ENCODE measurements at regions not wholly inside any gene's neighbourhood (a gene's known extent, or its start where the extent isn't known, plus 50 kb on each side); places are given as distances from the start of the nearest gene placed in this dataset.

GRCh38 chr1:196078691-196079090, 529.5 kb downstream of the KCNT2 start:
- peak; percentile 83 for FAIRE-seq
- Histone ChIP-seq H3K4me2 (peak overlapping the region; percentile 45; the same call in 2 of the 3 replicates), H3K9me3 (no peaks in the 10 kb centered on the region), H3K27ac (peak overlapping the region; percentile 58 to 63), H3K4me3 (no peak overlapping the region), H3K4me1 (peaks cover 17% of the 10 kb centered on the region)
- ChIA-PET CTCF (no interaction called here), POLR2A (no interaction called here)
- WGBS (ENCODE audit: missing lambda C conversion rate): 71% methylated on average over 3 of the region's 3 CpGs
- DNase-seq (ENCODE audit: low read depth in 1 of 2, low spot score in 1 of 2): peak; percentile 9 to 52
- peak; percentile 98 for TF ChIP-seq MAFK (IDR thresholded peaks at IDR 0.05; ENCODE audit: partially characterized antibody)
- peak; percentile 98 for TF ChIP-seq NFE2L2 (conservative IDR thresholded peaks at IDR 0.05; ENCODE audit: low read length)
- no peak for TF ChIP-seq ZFP36 (IDR thresholded peaks at IDR 0.05; ENCODE audit: borderline replicate concordance, partially characterized antibody)
- ATAC-seq: no peak

GRCh38 chr1:196075621-196076020, 532.6 kb downstream of the KCNT2 start:
- no peak overlapping the region for H3K4me3 ChIP-seq
- ATAC-seq (no peak), FAIRE-seq (no peak), DNase-seq (ENCODE audit: low read depth in 1 of 2, low spot score in 1 of 2) (no peak)
- TF ChIP-seq ZFP36 (IDR thresholded peaks at IDR 0.05; ENCODE audit: borderline replicate concordance, partially characterized antibody) (no peak), USF2 (IDR thresholded peaks at IDR 0.05) (no peak), NR3C1 (IDR thresholded peaks at IDR 0.05) (no peak), CTCF (IDR thresholded peaks at IDR 0.05) (no peak), RFX5 (IDR thresholded peaks at IDR 0.05) (no peak), RARB (CRISPR knock-in tag; IDR thresholded peaks at IDR 0.05) (no peak), SREBF2 (IDR thresholded peaks at IDR 0.05) (no peak), NFE2L2 (conservative IDR thresholded peaks at IDR 0.05; ENCODE audit: low read length) (no peak), HMGXB4 (CRISPR knock-in tag; IDR thresholded peaks at IDR 0.05; ENCODE audit: borderline replicate concordance) (no peak), REST (IDR thresholded peaks at IDR 0.05) (no peak), MAZ (IDR thresholded peaks at IDR 0.05; ENCODE audit: borderline replicate concordance, low read depth, low read length) (no peak), TFCP2L1 (CRISPR knock-in tag; IDR thresholded peaks at IDR 0.05) (no peak), PHF8 (IDR thresholded peaks at IDR 0.05; ENCODE audit: borderline replicate concordance, low read depth) (no peak), POLR2A (IDR thresholded peaks at IDR 0.05; ENCODE audit: low read length) (no peak), CHD2 (IDR thresholded peaks at IDR 0.05; ENCODE audit: low read length, partially characterized antibody) (no peak), SMC3 (IDR thresholded peaks at IDR 0.05) (no peak), JUNB (IDR thresholded peaks at IDR 0.05) (no peak)
- no peaks in the 10 kb centered on the region for H3K9me3 ChIP-seq
- no peak overlapping the region for H3K27ac ChIP-seq
- no peak overlapping the region for H3K4me2 ChIP-seq
- ChIA-PET POLR2A (no interaction called here), CTCF (interaction anchor here (0.6 kb wide), 1 partner anchor 67 kb away, joined by 3 read pairs; no protein-coding TSS in a partner anchor)
- H3K4me1 ChIP-seq: peaks cover 17% of the 10 kb centered on the region
- 65% methylated on average over 1 of the region's 1 CpG for WGBS (ENCODE audit: missing lambda C conversion rate)

All from A549 (cell line).